ENCODE measurements at regions not wholly inside any gene's neighbourhood (a gene's known extent, or its start where the extent isn't known, plus 50 kb on each side); places are given as distances from the start of the nearest gene placed in this dataset.
"Not testable (repeated sequence)": the region's sequence is repeated elsewhere in the genome, so short reads cannot be mapped to it uniquely, and the experiment has no call there.

- not testable (repeated sequence) for TF ChIP-seq CTCF (conservative IDR thresholded peaks at IDR 0.05); ZFX (IDR thresholded peaks at IDR 0.05)
Observed at GRCh38 chr5:21473981-21474380, 1379.2 kb downstream of the CDH12 start.
